ENCODE measurements at regions not wholly inside any gene's neighbourhood (a gene's known extent, or its start where the extent isn't known, plus 50 kb on each side); places are given as distances from the start of the nearest gene placed in this dataset.

GRCh38 chr15:69855258-69856000, 242.3 kb downstream of the TLE3 start:
- DNase-seq = peak; percentile 80 to 92
- no peaks in the 10 kb centered on the region for H3K27me3 ChIP-seq
- H3K36me3 ChIP-seq = no peaks in the 10 kb centered on the region
- peaks cover 50% of the 10 kb centered on the region for H3K4me1 ChIP-seq
- no peak overlapping the region for H3K27ac ChIP-seq
- no peak overlapping the region for H3K4me3 ChIP-seq
- H3K9me3 ChIP-seq (replicated peaks) = no peaks in the 10 kb centered on the region

DNA sequence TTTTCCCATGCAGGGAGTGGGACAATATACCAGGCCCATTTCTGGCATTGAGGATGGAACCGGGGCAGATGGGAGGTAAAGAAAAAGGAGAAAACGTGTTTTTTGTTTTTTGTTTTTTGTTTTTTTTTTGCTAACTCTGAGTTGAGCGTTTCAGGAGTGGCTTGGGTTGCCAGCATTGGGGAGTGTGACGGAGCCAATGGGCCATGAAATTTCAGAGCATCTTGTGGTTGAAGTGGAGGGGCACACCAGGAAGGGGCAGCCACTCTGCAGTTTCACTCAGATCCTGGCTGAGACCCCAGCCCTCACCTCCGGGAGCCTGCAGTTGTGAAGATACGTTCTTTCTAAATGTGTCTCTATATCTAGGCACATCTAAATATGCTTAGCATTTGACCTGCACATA, 240.5 kb downstream of the TLE3 start:
- H3K36me3 ChIP-seq = no peaks in the 10 kb centered on the region
- H3K27ac ChIP-seq = no peak overlapping the region
- no peaks in the 10 kb centered on the region for H3K27me3 ChIP-seq
- no peak overlapping the region for H3K4me3 ChIP-seq
- H3K9me3 ChIP-seq (replicated peaks) = no peaks in the 10 kb centered on the region
- DNase-seq = no peak
- peaks cover 68% of the 10 kb centered on the region for H3K4me1 ChIP-seq

DNA sequence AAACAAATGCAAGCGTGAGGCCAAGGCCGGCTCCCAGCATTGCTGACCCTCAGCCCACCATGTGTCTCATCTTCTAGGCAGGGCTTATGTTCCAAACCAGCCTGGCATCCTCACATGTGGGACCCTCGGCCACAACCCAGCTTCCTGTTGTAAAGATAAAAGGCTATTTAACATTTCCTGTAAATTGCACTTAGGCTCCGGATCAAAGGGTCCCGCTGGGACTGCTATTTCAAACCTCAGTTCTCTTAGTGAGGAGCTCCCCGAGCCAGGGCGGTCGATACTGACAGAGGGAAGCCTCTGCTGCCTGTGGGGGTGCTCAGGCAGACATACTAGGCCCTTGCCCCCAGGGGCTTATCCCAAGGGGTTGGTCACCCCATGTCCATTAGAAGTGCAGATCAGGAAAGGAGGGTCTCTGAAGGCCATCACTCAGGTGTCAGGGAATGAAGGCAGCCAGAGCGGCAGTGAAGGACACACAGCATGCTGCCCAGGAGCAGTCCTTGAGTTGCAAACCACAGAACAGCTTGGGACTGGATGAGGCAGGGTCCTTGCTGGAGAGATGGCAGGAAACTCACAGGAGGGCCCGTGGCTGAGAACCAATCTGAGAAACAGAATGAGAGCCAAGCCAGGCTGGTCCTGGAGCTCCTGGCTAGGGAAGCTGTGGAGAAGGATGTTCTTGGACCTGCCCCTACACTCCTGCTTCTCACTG, 239.9 kb downstream of the TLE3 start:
- H3K9me3 ChIP-seq (replicated peaks) = no peaks in the 10 kb centered on the region
- H3K4me3 ChIP-seq = no peak overlapping the region
- DNase-seq = peak in 1 of 2 experiments; percentile 18
- no peaks in the 10 kb centered on the region for H3K36me3 ChIP-seq
- no peak overlapping the region for H3K27ac ChIP-seq
- no peaks in the 10 kb centered on the region for H3K27me3 ChIP-seq
- peaks cover 72% of the 10 kb centered on the region for H3K4me1 ChIP-seq

DNA sequence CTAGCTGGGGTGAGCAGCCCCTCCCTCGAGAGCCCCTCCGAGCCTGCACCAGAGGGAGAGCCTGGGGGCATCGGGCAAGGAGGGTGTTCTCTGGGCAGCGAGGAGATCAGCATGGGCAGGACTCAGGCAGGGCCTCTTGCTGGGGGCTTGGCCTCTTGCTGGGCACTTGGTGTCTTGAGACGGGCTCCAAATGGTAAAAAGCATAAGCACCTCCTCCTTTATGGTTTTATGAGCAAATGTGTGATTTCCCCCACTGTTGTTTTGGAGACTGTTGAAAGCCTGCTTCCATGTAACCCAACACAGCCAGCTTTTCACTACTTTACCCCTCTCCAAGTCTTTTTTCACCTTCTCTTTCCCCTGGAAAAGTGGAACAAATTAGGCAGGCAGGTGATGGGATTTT, 239.3 kb downstream of the TLE3 start:
- no peak overlapping the region for H3K4me3 ChIP-seq
- no peaks in the 10 kb centered on the region for H3K27me3 ChIP-seq
- DNase-seq = peak in 1 of 2 experiments; percentile 30
- H3K4me1 ChIP-seq = peaks cover 75% of the 10 kb centered on the region
- no peaks in the 10 kb centered on the region for H3K9me3 ChIP-seq (replicated peaks)
- H3K36me3 ChIP-seq = no peaks in the 10 kb centered on the region
- no peak overlapping the region for H3K27ac ChIP-seq

- Histone ChIP-seq H3K27ac (no peak overlapping the region), H3K4me3 (no peak overlapping the region), H3K27me3 (no peaks in the 10 kb centered on the region), H3K9me3 (replicated peaks) (no peaks in the 10 kb centered on the region), H3K4me1 (peaks cover 67% of the 10 kb centered on the region), H3K36me3 (no peaks in the 10 kb centered on the region)
- no peak for DNase-seq
Observed at GRCh38 chr15:69859866-69860265, 237.9 kb downstream of the TLE3 start.

DNA sequence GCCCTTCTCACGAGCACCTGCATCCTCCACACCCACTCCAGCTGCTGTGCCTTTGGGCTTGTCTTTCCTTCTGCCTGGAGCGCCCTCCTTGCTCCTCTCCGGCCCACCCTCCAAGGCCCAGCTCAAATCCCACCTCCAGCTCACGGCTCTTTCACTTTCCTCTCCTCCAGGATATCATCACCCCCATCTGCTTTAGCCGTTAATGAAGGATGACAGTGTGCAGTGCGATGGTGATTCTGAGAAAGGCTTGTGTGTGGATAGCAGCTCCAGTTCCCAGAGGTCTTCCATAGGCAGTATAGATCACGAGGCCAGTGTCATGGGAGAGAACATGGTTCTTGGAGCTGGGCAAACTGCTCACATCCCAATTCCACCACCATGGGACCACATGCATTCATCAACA, 237.4 kb downstream of the TLE3 start:
- peak in 1 of 2 experiments; percentile 26 for DNase-seq
- Histone ChIP-seq H3K36me3 (no peaks in the 10 kb centered on the region), H3K27me3 (no peaks in the 10 kb centered on the region), H3K4me1 (peaks cover 62% of the 10 kb centered on the region), H3K4me3 (no peak overlapping the region), H3K27ac (peak overlapping the region; percentile 72; the same call in 1 of the 2 replicates), H3K9me3 (replicated peaks) (no peaks in the 10 kb centered on the region)

DNA sequence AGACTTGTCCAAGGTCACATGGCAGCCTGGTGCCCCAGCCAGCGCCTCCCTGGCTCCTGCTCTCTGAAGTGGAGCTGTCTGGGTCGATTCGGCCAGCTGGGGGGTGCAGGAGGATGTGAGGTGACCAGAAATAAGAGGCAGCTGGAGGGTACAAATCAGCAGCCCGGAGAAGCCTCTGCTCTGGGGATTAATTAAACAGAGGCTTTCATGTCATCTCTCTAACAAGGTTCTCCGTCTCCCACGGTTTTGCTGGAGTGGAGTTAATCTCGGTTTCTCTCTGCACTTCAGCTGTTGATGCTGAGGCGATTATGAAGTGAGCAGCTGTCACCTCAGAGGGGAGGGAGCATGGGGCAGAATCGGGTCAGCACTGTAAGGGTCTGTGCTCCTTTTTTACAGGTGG, 236.8 kb downstream of the TLE3 start:
- DNase-seq = peak; percentile 82 to 94
- H3K9me3 ChIP-seq (replicated peaks) = no peaks in the 10 kb centered on the region
- H3K4me3 ChIP-seq = no peak overlapping the region
- H3K4me1 ChIP-seq = peaks cover 56% of the 10 kb centered on the region
- H3K27me3 ChIP-seq = no peaks in the 10 kb centered on the region
- peak overlapping the region; percentile 72 for H3K27ac ChIP-seq
- no peaks in the 10 kb centered on the region for H3K36me3 ChIP-seq

DNA sequence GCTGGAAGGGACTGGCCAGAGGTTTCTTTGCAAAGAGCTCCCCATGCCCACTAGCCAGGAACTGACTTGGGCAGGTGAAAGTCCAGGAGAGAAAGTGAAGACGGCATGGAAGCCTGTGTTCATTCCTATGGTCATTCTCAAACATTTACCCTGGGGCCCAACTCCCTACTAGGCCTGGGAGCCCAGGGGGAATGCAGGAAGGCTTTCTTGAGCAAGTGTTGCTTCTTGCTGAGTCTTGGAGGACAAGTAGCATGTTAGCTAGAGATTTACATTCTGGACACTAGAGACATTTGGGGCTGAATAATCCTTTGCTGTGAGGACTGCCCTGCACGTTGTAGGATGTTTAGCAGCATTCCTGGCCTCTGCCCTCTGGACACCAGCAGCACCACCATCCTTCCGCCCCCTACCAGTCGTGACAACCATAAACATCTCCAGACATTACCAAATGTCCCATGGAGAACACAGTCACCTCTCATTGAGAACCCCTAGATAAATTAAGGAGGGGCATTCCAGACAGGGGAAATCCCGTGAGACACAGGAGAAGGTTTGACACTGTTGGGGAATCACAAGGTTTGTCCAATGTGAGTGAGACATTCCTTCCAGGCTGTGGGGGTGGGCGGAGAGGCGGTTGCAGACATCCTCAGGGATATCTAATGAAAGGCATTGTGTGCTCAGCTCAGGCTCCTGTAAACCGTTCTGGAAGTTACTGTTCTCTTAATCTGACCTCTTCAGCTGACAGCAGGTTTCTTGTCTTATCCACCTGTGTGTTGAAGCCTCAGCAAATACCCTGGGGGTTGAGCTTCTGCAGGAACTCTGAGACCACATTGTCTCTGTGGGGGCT, 236.2 kb downstream of the TLE3 start:
- Histone ChIP-seq H3K4me3 (no peak overlapping the region), H3K27me3 (no peaks in the 10 kb centered on the region), H3K4me1 (peaks cover 51% of the 10 kb centered on the region), H3K36me3 (no peaks in the 10 kb centered on the region), H3K9me3 (replicated peaks) (no peaks in the 10 kb centered on the region), H3K27ac (peak overlapping the region; percentile 72)
- peak; percentile 70 to 77 for DNase-seq

DNA sequence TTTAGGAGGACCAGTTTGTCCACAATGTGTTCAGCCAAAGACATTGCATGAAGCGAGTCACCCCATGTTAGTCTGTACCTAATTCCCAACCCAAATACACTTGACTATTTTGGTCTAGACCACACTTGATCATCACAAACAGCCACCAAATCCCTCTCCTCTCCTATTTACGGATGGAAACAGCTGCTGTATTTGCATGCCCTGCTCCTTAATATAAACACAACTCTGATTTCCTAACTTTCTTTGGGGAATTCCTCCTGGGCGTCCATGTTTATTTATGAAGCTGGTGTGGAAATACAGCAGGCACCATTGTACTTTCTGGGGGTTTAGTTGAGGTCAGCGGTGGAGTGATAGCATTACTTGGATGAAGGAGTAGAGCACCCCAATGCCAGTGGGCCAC, 235.2 kb downstream of the TLE3 start:
- H3K36me3 ChIP-seq = no peaks in the 10 kb centered on the region
- no peaks in the 10 kb centered on the region for H3K9me3 ChIP-seq (replicated peaks)
- H3K4me1 ChIP-seq = peaks cover 49% of the 10 kb centered on the region
- peak; percentile 78 to 95 for DNase-seq
- no peaks in the 10 kb centered on the region for H3K27me3 ChIP-seq
- H3K4me3 ChIP-seq = no peak overlapping the region
- H3K27ac ChIP-seq = peak overlapping the region; percentile 72

- H3K36me3 ChIP-seq = no peaks in the 10 kb centered on the region
- H3K4me1 ChIP-seq = peaks cover 42% of the 10 kb centered on the region
- H3K4me3 ChIP-seq = no peak overlapping the region
- peak overlapping the region; percentile 72; the same call in 1 of the 2 replicates for H3K27ac ChIP-seq
- H3K27me3 ChIP-seq = no peaks in the 10 kb centered on the region
- DNase-seq = peak in 1 of 2 experiments; percentile 45
- no peaks in the 10 kb centered on the region for H3K9me3 ChIP-seq (replicated peaks)
Observed at GRCh38 chr15:69863446-69863845, 234.3 kb downstream of the TLE3 start.

DNA sequence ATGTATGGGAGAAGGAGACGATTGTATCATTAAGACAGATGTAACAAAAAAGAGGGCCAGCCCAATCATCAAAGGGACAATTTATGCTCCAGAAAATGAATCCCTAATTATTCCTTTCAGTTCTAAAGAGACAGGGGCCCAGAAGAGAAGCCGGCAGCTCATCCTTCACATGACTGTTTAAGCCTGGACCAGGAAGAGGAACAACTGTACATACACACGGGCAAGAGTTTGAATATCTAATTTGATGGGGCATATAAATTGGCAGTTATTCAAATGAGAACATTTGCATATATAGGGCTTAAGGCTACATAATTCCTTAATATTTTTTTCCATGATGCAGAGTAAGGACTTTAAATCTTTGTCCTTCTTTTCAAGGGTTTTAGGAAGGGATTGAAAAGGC, 232.3 kb downstream of the TLE3 start:
- no peaks in the 10 kb centered on the region for H3K27me3 ChIP-seq
- no peaks in the 10 kb centered on the region for H3K36me3 ChIP-seq
- DNase-seq = no peak
- no peaks in the 10 kb centered on the region for H3K9me3 ChIP-seq (replicated peaks)
- no peak overlapping the region for H3K4me3 ChIP-seq
- peaks cover 46% of the 10 kb centered on the region for H3K4me1 ChIP-seq
- no peak overlapping the region for H3K27ac ChIP-seq

DNA sequence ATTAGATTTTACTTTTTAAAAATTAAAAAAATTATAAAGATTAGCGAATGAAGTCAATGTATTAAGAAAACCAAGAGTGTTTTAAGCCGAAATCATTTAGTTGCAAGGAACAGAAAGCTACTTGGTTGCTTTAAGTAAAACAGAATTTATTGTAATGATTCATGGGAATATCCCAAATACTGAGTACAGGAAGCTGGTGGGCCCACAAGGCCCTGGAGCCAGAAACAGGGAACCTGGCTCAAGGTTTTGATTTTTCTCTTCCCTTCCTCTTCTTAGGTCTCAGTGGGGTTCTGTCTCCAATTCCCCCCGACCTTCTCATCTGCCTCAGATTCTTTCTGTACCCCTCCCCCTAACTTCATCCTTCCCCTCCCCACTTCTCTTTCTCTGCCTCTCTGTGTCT, 229.0 kb downstream of the TLE3 start:
- Histone ChIP-seq H3K27me3 (no peaks in the 10 kb centered on the region), H3K4me3 (no peak overlapping the region), H3K4me1 (peaks cover 20% of the 10 kb centered on the region), H3K9me3 (replicated peaks) (peaks cover 9% of the 10 kb centered on the region; the same call in 1 of the 2 replicates), H3K27ac (no peak overlapping the region), H3K36me3 (no peaks in the 10 kb centered on the region)
- no peak for DNase-seq

GRCh38 chr15:69869291-69869690, 228.4 kb downstream of the TLE3 start:
- H3K36me3 ChIP-seq = no peaks in the 10 kb centered on the region
- H3K4me3 ChIP-seq = no peak overlapping the region
- peak overlapping the region; percentile 44 for H3K27ac ChIP-seq
- H3K9me3 ChIP-seq (replicated peaks) = peaks cover 13% of the 10 kb centered on the region; the same call in 1 of the 2 replicates
- no peaks in the 10 kb centered on the region for H3K27me3 ChIP-seq
- no peak for DNase-seq
- H3K4me1 ChIP-seq = peaks cover 19% of the 10 kb centered on the region

DNA sequence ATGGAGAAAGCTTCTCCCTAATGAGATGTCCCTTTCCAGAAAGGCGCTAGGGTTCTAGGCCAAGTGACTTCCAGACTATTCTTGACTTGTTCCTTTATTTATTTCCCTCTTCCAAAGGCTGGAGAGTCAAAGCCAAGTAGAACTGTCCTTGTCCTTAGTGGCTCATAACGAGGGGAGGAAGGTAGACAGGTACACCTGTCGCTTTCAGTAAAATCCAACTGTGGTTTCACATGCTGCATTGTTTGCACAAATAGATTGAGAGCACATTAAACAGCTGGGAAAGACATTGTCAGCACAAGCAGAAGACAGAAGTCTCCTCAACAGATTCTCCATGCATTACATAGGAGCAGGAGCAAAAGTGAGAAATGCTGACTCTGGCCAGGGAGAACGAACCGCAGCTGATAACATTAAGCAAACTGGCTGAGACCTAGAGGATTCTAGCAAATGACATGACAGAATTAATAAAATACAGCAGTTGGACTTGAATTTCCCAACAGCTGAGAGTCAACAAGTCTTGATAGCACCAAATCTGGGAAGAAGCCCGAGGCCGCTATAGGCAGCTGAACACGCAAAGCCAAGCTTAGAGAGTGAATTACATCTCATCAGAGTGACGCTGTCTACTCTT, 227.7 kb downstream of the TLE3 start:
- Histone ChIP-seq H3K27ac (peak overlapping the region; percentile 44), H3K4me3 (no peak overlapping the region), H3K27me3 (no peaks in the 10 kb centered on the region), H3K9me3 (replicated peaks) (peaks cover 13% of the 10 kb centered on the region; the same call in 1 of the 2 replicates), H3K4me1 (peaks cover 19% of the 10 kb centered on the region), H3K36me3 (no peaks in the 10 kb centered on the region)
- DNase-seq = peak; percentile 65 to 86
